DMS53 treated with DMSO at 0.1 percent for 48 hours (cell line): ENCODE measurements at regions not wholly inside any gene's neighbourhood (a gene's known extent, or its start where the extent isn't known, plus 50 kb on each side); places are given as distances from the start of the nearest gene placed in this dataset.
A peak's percentile ranks its signal among the peaks of the same experiment; 100 is the strongest.

Experiments
- DNase-seq: peaks from one replicate; lab custom pipeline; 2025; ENCODE audit not compliant: unreplicated experiment; lab: John Stamatoyannopoulos, UW

GRCh38 chr15:70214941-70215635 lies 117.4 kb upstream of the TLE3 start:
- no peak for DNase-seq

- no peak for DNase-seq
Observed at GRCh38 chr15:70214276-70214675, 116.6 kb upstream of the TLE3 start.

- no peak for DNase-seq
Observed at GRCh38 chr15:70213794-70214193, 116.1 kb upstream of the TLE3 start.

GRCh38 chr15:70212963-70213315 lies 115.2 kb upstream of the TLE3 start:
- DNase-seq, result no peak

- peak; percentile 74 for DNase-seq
Observed at GRCh38 chr15:70212286-70212962, 114.7 kb upstream of the TLE3 start.

GRCh38 chr15:70210528-70210927 lies 112.8 kb upstream of the TLE3 start:
- DNase-seq, result no peak

- DNase-seq, result no peak
Observed at GRCh38 chr15:70210076-70210475, 112.4 kb upstream of the TLE3 start.

- DNase-seq, result no peak
Observed at GRCh38 chr15:70209499-70209898, 111.8 kb upstream of the TLE3 start.

- no peak for DNase-seq
Observed at GRCh38 chr15:70208332-70208731, 110.6 kb upstream of the TLE3 start.

GRCh38 chr15:70206668-70207067 lies 109.0 kb upstream of the TLE3 start:
- DNase-seq, result no peak

GRCh38 chr15:70204652-70205051 lies 106.9 kb upstream of the TLE3 start:
- DNase-seq, result no peak

GRCh38 chr15:70203981-70204560 lies 106.4 kb upstream of the TLE3 start:
- DNase-seq, result no peak

- DNase-seq, result no peak
Observed at GRCh38 chr15:70202756-70203155, 105.0 kb upstream of the TLE3 start.

- no peak for DNase-seq
Observed at GRCh38 chr15:70201425-70201775, 103.7 kb upstream of the TLE3 start.

- no peak for DNase-seq
Observed at GRCh38 chr15:70200511-70201424, 103.1 kb upstream of the TLE3 start.

GRCh38 chr15:70199540-70200410 lies 102.1 kb upstream of the TLE3 start:
- no peak for DNase-seq

GRCh38 chr15:70199124-70199482 lies 101.4 kb upstream of the TLE3 start:
- DNase-seq, result no peak

- no peak for DNase-seq
Observed at GRCh38 chr15:70198441-70199123, 100.9 kb upstream of the TLE3 start.

- DNase-seq, result no peak
Observed at GRCh38 chr15:70197945-70198361, 100.2 kb upstream of the TLE3 start.

- DNase-seq, result no peak
Observed at GRCh38 chr15:70197318-70197944, 99.7 kb upstream of the TLE3 start.
